Prostate gland (tissue), 2 donors: ENCODE measurements at regions not wholly inside any gene's neighbourhood (a gene's known extent, or its start where the extent isn't known, plus 50 kb on each side); places are given as distances from the start of the nearest gene placed in this dataset.

Source experiments
- DNase-seq: peaks from one replicate; pipeline ENCODE4 v3.0.0-alpha.2; 2019; ENCODE audit warnings: low spot score
- H3K27ac ChIP-seq, 2 donors: fragments of 200-600 bp; sonication (generic); 2 replicates each; pipeline ENCODE4 v1.5.1; 2017 to 2019
- H3K27me3 ChIP-seq: fragments of 200-600 bp; sonication (generic); replicated peaks from 2 replicates; pipeline ENCODE4 v1.5.1; 2019; ENCODE audit not compliant: insufficient read depth
- H3K36me3 ChIP-seq, 2 donors: fragments of 200-600 bp; sonication (generic); 1 replicate in 1 of 2; 2 replicates in 1 of 2; pipeline versions ENCODE4 v1.5.1 to v1.8.1; 2017 to 2019
- H3K4me1 ChIP-seq: fragments of 200-600 bp; sonication (generic); replicated peaks from 2 replicates; pipeline ENCODE4 v1.5.1; 2019
- H3K4me3 ChIP-seq, 2 donors: fragments of 200-600 bp; sonication (generic); 2 replicates each; pipeline ENCODE4 v1.5.1; 2017 to 2019
- H3K9me3 ChIP-seq: fragments of 200-600 bp; sonication (generic); 2 replicates; pipeline ENCODE4 v1.5.1; 2017
- POLR2A ChIP-seq: fragments of 450-650 bp; IDR thresholded peaks from one replicate; pipeline ENCODE4 v1.6.1; 2016; ENCODE audit warnings: antibody characterized with exemption, mild to moderate bottlenecking
- POLR2AphosphoS5 ChIP-seq: sonication (generic); formaldehyde crosslinking; IDR thresholded peaks from one replicate; pipeline ENCODE4 v1.6.1; 2017; ENCODE audit warnings: antibody characterized with exemption
- WGBS: methylation state at CpG from one replicate; pipeline ENCODE4 v1.1.5; 2018; 5-methylcytosine and 5-hydroxymethylcytosine counted together
- intact Hi-C: fragments of 100-400 bp; cut with DNase I; formaldehyde crosslinking; loops from one replicate; pipeline ENCODE4 v1.14.2; 2022
- TF ChIP-seq, protein P1 (sequence below), 4 experiments: fragments of 200-600 bp in 2 of 4; fragments of 450-650 bp in 2 of 4; sonication (generic) in 2 of 4; IDR thresholded peaks; 1 replicate in 3 of 4; 2 replicates in 1 of 4; pipeline ENCODE4 v1.5.1; 2016 to 2019; ENCODE audit warnings: antibody characterized with exemption in 4 of 4, mild to moderate bottlenecking in 2 of 4, moderate library complexity in 2 of 4

DNA sequence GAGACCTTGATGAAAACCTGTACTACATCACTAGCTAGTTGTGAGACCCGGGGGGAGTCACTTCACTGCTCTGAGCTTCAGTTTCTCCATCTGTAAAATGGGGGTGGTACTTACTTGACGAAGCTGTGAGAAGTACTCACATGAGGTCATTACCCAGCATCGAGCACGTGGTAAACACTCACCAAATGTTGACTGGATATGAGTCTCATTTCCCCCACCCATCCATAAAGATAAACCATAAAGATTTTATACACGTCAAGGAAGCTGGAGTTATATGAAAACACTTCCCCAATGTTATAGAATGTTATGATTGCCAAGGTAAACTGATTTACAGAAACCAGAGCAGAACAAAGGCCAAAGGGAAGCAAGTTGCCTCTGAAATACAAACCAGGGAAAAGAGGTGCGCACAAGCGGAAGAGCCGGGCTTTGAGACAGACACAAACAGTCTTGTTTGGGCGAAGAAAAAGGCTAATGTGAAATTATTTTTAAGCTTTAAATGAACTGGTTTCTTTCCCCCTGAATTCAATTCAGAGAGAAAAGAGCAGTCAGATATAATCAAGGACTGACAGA is 536.8 kb downstream of the MED13L start:
- Histone ChIP-seq H3K36me3 (no peaks in the 10 kb centered on the region), H3K27ac (peak overlapping the region in 1 of 2 donors; percentile 44), H3K9me3 (no peaks in the 10 kb centered on the region), H3K4me1 (no peaks in the 10 kb centered on the region), H3K4me3 (no peak overlapping the region), H3K27me3 (no peaks in the 10 kb centered on the region)
- peak; percentile 23 for DNase-seq
- TF ChIP-seq POLR2A (no peak), POLR2AphosphoS5 (no peak)
- TF ChIP-seq, protein P1, sequence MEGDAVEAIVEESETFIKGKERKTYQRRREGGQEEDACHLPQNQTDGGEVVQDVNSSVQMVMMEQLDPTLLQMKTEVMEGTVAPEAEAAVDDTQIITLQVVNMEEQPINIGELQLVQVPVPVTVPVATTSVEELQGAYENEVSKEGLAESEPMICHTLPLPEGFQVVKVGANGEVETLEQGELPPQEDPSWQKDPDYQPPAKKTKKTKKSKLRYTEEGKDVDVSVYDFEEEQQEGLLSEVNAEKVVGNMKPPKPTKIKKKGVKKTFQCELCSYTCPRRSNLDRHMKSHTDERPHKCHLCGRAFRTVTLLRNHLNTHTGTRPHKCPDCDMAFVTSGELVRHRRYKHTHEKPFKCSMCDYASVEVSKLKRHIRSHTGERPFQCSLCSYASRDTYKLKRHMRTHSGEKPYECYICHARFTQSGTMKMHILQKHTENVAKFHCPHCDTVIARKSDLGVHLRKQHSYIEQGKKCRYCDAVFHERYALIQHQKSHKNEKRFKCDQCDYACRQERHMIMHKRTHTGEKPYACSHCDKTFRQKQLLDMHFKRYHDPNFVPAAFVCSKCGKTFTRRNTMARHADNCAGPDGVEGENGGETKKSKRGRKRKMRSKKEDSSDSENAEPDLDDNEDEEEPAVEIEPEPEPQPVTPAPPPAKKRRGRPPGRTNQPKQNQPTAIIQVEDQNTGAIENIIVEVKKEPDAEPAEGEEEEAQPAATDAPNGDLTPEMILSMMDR (IDR thresholded peaks at IDR 0.05) = no peak
- 52% methylated on average over 9 of the region's 9 CpGs for WGBS
- intact Hi-C loops = no loop called here

DNA sequence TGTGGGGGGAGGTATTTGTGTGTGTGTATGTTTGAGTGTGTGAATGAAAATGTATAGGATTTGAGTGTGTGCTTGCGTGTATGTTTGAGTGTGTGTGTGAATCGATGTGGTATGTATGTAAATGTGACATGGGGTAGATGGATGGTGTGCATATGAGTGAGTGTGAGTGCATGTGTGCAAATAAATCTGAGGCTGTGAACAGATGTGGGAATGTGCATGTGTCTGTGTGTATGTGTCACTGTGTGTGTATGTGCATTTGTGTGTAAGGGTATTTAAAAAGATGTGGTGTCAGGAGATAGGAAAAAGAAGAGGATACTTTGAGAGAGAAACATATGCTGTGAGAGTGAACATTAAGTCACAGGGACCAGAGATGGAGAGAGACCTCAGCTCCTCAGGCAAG is 539.6 kb downstream of the MED13L start:
- H3K4me3 ChIP-seq = no peak overlapping the region
- no peak for DNase-seq
- H3K27me3 ChIP-seq = no peaks in the 10 kb centered on the region
- no peak overlapping the region for H3K27ac ChIP-seq
- no peaks in the 10 kb centered on the region for H3K4me1 ChIP-seq
- 87% methylated on average over 2 of the region's 2 CpGs for WGBS
- no peaks in the 10 kb centered on the region for H3K9me3 ChIP-seq
- no peaks in the 10 kb centered on the region for H3K36me3 ChIP-seq
- intact Hi-C loops = no loop called here
- TF ChIP-seq, protein P1 (IDR thresholded peaks at IDR 0.05) = no peak
- TF ChIP-seq POLR2A = no peak
- no peak for TF ChIP-seq POLR2AphosphoS5

DNA sequence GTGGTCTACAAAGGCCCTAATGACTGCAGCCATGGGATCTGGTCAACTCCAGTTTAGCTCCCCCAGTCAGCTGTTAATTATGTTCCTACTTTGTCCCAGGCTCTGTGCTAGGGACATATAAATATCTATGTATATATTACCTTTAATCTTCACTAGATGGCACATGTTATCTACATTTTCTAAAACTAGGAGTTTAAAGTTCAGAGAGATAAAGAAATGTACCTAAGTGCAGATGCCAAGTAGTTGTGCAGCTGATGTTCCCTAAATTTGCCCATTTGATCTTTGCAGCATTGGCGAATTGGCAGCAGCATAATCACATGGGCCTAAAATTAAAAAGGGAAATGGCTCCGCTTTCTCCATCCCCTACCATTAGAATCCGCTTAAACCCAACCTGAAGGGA is 541.1 kb downstream of the MED13L start:
- intact Hi-C loops = no loop called here
- Histone ChIP-seq H3K9me3 (no peaks in the 10 kb centered on the region), H3K4me3 (no peak overlapping the region), H3K27me3 (no peaks in the 10 kb centered on the region), H3K36me3 (no peaks in the 10 kb centered on the region), H3K4me1 (no peaks in the 10 kb centered on the region), H3K27ac (no peak overlapping the region)
- 96% methylated on average over 3 of the region's 3 CpGs for WGBS
- no peak for DNase-seq
- TF ChIP-seq POLR2AphosphoS5 = no peak
- TF ChIP-seq, protein P1 (IDR thresholded peaks at IDR 0.05) = no peak
- no peak for TF ChIP-seq POLR2A

DNA sequence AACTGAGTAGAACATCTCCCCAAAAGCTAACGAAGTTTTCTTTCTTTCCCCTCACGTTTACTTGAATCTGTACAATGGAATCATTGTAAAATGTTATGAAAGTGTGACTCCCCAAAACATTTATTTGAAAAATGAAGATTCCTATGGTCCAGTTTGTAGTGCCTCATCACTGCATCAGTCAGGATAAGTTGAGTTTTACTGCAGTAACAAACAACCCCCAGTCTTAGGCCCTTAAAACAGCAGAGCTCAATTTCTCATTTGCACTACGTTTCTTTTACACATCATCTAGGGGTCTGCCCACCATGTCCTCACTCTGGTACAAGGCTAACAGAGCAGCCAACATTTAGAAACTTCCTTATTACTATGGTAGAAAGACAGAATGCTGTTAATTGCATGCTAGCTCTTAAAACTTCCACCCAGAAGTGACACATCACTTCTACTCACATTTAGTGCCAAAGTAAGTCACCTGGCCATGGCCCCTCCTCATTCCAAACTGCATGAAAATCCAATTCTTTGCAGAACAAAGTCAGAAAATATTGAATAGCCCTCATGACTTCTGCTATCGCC is 546.4 kb downstream of the MED13L start:
- no peak overlapping the region for H3K4me3 ChIP-seq
- 77% methylated on average over 4 of the region's 4 CpGs for WGBS
- no peaks in the 10 kb centered on the region for H3K4me1 ChIP-seq
- H3K9me3 ChIP-seq = no peaks in the 10 kb centered on the region
- DNase-seq = no peak
- H3K27ac ChIP-seq = no peak overlapping the region
- H3K27me3 ChIP-seq = no peaks in the 10 kb centered on the region
- TF ChIP-seq POLR2A = no peak
- TF ChIP-seq POLR2AphosphoS5 = no peak
- intact Hi-C loops = no loop called here
- no peaks in the 10 kb centered on the region for H3K36me3 ChIP-seq

DNA sequence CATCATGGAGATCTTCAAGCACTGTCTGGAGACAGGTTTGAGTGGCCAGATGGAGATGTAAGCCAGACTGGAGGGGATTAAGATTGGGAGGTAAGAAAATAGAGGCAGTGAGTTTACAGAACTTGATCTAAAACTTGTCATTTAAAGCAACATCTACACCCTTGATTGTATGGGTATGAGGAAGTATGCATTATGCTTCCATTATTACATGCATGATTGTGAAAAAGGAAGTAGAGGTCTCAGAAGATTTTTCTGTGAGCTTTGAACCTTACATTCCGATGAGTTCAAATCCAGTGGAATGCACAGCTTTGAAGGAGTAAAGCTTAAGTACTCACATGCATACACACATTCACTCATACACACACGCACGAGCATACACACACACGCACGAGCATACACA is 550.8 kb downstream of the MED13L start:
- Histone ChIP-seq H3K9me3 (no peaks in the 10 kb centered on the region), H3K4me3 (no peak overlapping the region), H3K36me3 (no peaks in the 10 kb centered on the region), H3K27me3 (no peaks in the 10 kb centered on the region), H3K27ac (no peak overlapping the region), H3K4me1 (no peaks in the 10 kb centered on the region)
- WGBS = 89% methylated on average over 5 of the region's 5 CpGs
- no peak for DNase-seq
- intact Hi-C loops = no loop called here
- no peak for TF ChIP-seq POLR2A
- no peak for TF ChIP-seq POLR2AphosphoS5
- TF ChIP-seq, protein P1 (IDR thresholded peaks at IDR 0.05) = no peak
